ENCODE measurements at regions not wholly inside any gene's neighbourhood (a gene's known extent, or its start where the extent isn't known, plus 50 kb on each side); places are given as distances from the start of the nearest gene placed in this dataset.

- no peak for TF ChIP-seq FOXP2 (optimal IDR thresholded peaks at IDR 0.05; ENCODE audit: borderline replicate concordance, extremely low read depth, extremely low read length, insufficient read depth)
- no peak for TF ChIP-seq SIN3A (IDR thresholded peaks at IDR 0.05; ENCODE audit: borderline replicate concordance, insufficient read depth, low read length)
- TF ChIP-seq TAF1 (IDR thresholded peaks at IDR 0.05; ENCODE audit: borderline replicate concordance, insufficient read depth, low read length), result no peak
- TF ChIP-seq POLR2AphosphoS5 (IDR thresholded peaks at IDR 0.05; ENCODE audit: low read depth, low read length), result no peak
- TF ChIP-seq REST (IDR thresholded peaks at IDR 0.05; ENCODE audit: insufficient read depth in 1 of 2, low read depth in 2 of 2, low read length in 2 of 2), result no peak
Measured at GRCh38 chr5:144731786-144732185, 561.1 kb downstream of the KCTD16 start.

GRCh38 chr5:144712090-144712489 lies 541.4 kb downstream of the KCTD16 start:
- no peak for TF ChIP-seq REST (IDR thresholded peaks at IDR 0.05; ENCODE audit: insufficient read depth in 1 of 2, low read depth in 2 of 2, low read length in 2 of 2)
- no peak for TF ChIP-seq SIN3A (IDR thresholded peaks at IDR 0.05; ENCODE audit: borderline replicate concordance, insufficient read depth, low read length)
- no peak for TF ChIP-seq FOXP2 (optimal IDR thresholded peaks at IDR 0.05; ENCODE audit: borderline replicate concordance, extremely low read depth, extremely low read length, insufficient read depth)
- TF ChIP-seq POLR2AphosphoS5 (IDR thresholded peaks at IDR 0.05; ENCODE audit: low read depth, low read length), result no peak
- TF ChIP-seq TAF1 (IDR thresholded peaks at IDR 0.05; ENCODE audit: borderline replicate concordance, insufficient read depth, low read length), result no peak

- TF ChIP-seq TAF1 (IDR thresholded peaks at IDR 0.05; ENCODE audit: borderline replicate concordance, insufficient read depth, low read length), result no peak
- TF ChIP-seq FOXP2 (optimal IDR thresholded peaks at IDR 0.05; ENCODE audit: borderline replicate concordance, extremely low read depth, extremely low read length, insufficient read depth), result no peak
- no peak for TF ChIP-seq SIN3A (IDR thresholded peaks at IDR 0.05; ENCODE audit: borderline replicate concordance, insufficient read depth, low read length)
- TF ChIP-seq REST (IDR thresholded peaks at IDR 0.05; ENCODE audit: insufficient read depth in 1 of 2, low read depth in 2 of 2, low read length in 2 of 2), result no peak
- TF ChIP-seq POLR2AphosphoS5 (IDR thresholded peaks at IDR 0.05; ENCODE audit: low read depth, low read length), result no peak
Measured at GRCh38 chr5:144711172-144711571, 540.5 kb downstream of the KCTD16 start.

GRCh38 chr5:144710637-144711036 lies 540.0 kb downstream of the KCTD16 start:
- no peak for TF ChIP-seq REST (IDR thresholded peaks at IDR 0.05; ENCODE audit: insufficient read depth in 1 of 2, low read depth in 2 of 2, low read length in 2 of 2)
- TF ChIP-seq SIN3A (IDR thresholded peaks at IDR 0.05; ENCODE audit: borderline replicate concordance, insufficient read depth, low read length), result no peak
- no peak for TF ChIP-seq TAF1 (IDR thresholded peaks at IDR 0.05; ENCODE audit: borderline replicate concordance, insufficient read depth, low read length)
- TF ChIP-seq FOXP2 (optimal IDR thresholded peaks at IDR 0.05; ENCODE audit: borderline replicate concordance, extremely low read depth, extremely low read length, insufficient read depth), result no peak
- no peak for TF ChIP-seq POLR2AphosphoS5 (IDR thresholded peaks at IDR 0.05; ENCODE audit: low read depth, low read length)

- no peak for TF ChIP-seq TAF1 (IDR thresholded peaks at IDR 0.05; ENCODE audit: borderline replicate concordance, insufficient read depth, low read length)
- no peak for TF ChIP-seq FOXP2 (optimal IDR thresholded peaks at IDR 0.05; ENCODE audit: borderline replicate concordance, extremely low read depth, extremely low read length, insufficient read depth)
- no peak for TF ChIP-seq SIN3A (IDR thresholded peaks at IDR 0.05; ENCODE audit: borderline replicate concordance, insufficient read depth, low read length)
- TF ChIP-seq POLR2AphosphoS5 (IDR thresholded peaks at IDR 0.05; ENCODE audit: low read depth, low read length), result no peak
- TF ChIP-seq REST (IDR thresholded peaks at IDR 0.05; ENCODE audit: insufficient read depth in 1 of 2, low read depth in 2 of 2, low read length in 2 of 2), result no peak
Measured at GRCh38 chr5:144703776-144704175, 533.1 kb downstream of the KCTD16 start.
